Naive thymus-derived CD8-positive, alpha-beta T cell (primary cell): ENCODE measurements at regions not wholly inside any gene's neighbourhood (a gene's known extent, or its start where the extent isn't known, plus 50 kb on each side); places are given as distances from the start of the nearest gene placed in this dataset.

Experiments
- ATAC-seq, 2 donors: fragments of 150-1000 bp; cut with Tn5 transposase in 1 of 2; sonication (Bioruptor Pico), chemical (Tn5 transposase) in 1 of 2; 1 replicate in 1 of 2; 2 replicates in 1 of 2; pipeline ENCODE4 v1.10.0; 2021; ENCODE audit warnings: mild to moderate bottlenecking in 2 of 2, moderate library complexity in 2 of 2
- POLR2A ChIA-PET: fragments of 350-600 bp; sonication (Branson Sonifier 250); formaldehyde crosslinking; loops from one replicate; lab custom pipeline; 2021; ENCODE audit warnings: antibody characterized with exemption; lab: Charles Lee
- DNase-seq, 10 donors: peaks; one replicate each; pipeline versions ENCODE4 v3.0.0 to v3.0.0-alpha.2; 2020 to 2022
- H3K27ac Mint-ChIP-seq, 10 donors: one replicate each; pipeline ENCODE4 v1.8.0; 2020 to 2022; ENCODE audit warnings: mild to moderate bottlenecking in 10 of 10, mixed read lengths in 10 of 10, moderate library complexity in 4 of 10, inconsistent platforms in 1 of 10
- H3K27me3 Mint-ChIP-seq, 5 donors: one replicate each; pipeline ENCODE4 v1.8.0; 2021 to 2022; ENCODE audit warnings: mixed read lengths in 5 of 5
- H3K36me3 Mint-ChIP-seq, 3 donors: one replicate each; pipeline ENCODE4 v1.8.0; 2020 to 2022; ENCODE audit warnings: mixed read lengths in 3 of 3, mild to moderate bottlenecking in 2 of 3, inconsistent platforms in 1 of 3
- H3K4me1 Mint-ChIP-seq, 4 donors: one replicate each; pipeline ENCODE4 v1.8.0; 2021 to 2022; ENCODE audit warnings: mixed read lengths in 4 of 4
- H3K4me3 Mint-ChIP-seq, 10 donors: one replicate each; pipeline ENCODE4 v1.8.0; 2020 to 2022; ENCODE audit warnings: mild to moderate bottlenecking in 10 of 10, mixed read lengths in 10 of 10, moderate library complexity in 6 of 10, inconsistent platforms in 1 of 10
- H3K9me3 Mint-ChIP-seq, 9 donors: one replicate each; pipeline ENCODE4 v1.8.0; 2020 to 2022; ENCODE audit warnings: mixed read lengths in 9 of 9, mild to moderate bottlenecking in 3 of 9, inconsistent platforms in 1 of 9, moderate library complexity in 1 of 9

DNA sequence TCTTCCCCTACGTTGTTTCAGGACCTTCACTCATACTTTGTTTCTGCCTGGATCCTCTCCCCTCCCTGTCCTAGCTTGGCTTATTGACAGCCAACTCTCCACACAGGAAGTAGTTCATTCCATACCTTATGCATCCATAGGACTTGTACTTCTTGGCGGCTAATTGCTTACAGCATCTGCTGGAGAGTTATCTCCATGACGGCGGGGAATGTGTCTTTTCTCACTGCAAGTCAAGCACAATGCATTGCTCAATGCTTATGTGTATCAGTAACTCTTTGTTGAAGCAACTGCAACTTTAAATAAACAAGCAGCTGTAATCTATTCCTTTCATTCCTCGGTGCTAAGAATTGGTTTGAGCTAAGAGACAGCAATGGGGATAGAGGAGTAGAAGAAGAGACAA, 551.3 kb upstream of the EPHA7 start:
- H3K4me1 Mint-ChIP-seq = no peaks in the 10 kb centered on the region
- no peaks in the 10 kb centered on the region for H3K36me3 Mint-ChIP-seq
- H3K9me3 Mint-ChIP-seq = peaks cover 0 to 20% (median 2%) of the 10 kb centered on the region in 9 donors
- no peak overlapping the region for H3K27ac Mint-ChIP-seq
- H3K27me3 Mint-ChIP-seq = no peaks in the 10 kb centered on the region
- H3K4me3 Mint-ChIP-seq = no peak overlapping the region
- ATAC-seq = no peak
- POLR2A ChIA-PET = no interaction called here
- DNase-seq = no peak

DNA sequence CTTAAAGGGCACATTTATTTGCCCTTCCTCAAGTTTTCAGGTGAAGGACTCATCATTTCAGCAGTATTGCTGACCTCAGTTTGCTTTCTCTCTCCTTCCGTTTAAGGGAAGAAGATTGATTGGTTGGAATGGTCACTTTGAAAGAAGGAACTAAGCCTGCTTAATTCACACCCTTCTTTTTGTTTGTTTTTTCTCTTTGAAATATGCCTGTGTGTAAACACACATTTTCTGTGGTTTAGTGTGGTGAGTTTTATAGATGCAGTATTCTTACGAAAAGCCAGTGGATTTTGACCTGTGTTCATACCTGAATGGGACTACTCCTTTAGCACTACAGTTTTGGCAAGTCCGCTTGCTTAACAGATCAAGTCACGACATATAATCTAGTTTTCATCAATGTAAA, 548.8 kb upstream of the EPHA7 start:
- Mint-ChIP-seq H3K4me1 (no peaks in the 10 kb centered on the region), H3K27me3 (no peaks in the 10 kb centered on the region), H3K27ac (no peak overlapping the region), H3K36me3 (no peaks in the 10 kb centered on the region), H3K9me3 (peaks cover 0 to 12% (median 2%) of the 10 kb centered on the region in 9 donors), H3K4me3 (no peak overlapping the region)
- ATAC-seq (no peak), DNase-seq (no peak)
- POLR2A ChIA-PET = no interaction called here

DNA sequence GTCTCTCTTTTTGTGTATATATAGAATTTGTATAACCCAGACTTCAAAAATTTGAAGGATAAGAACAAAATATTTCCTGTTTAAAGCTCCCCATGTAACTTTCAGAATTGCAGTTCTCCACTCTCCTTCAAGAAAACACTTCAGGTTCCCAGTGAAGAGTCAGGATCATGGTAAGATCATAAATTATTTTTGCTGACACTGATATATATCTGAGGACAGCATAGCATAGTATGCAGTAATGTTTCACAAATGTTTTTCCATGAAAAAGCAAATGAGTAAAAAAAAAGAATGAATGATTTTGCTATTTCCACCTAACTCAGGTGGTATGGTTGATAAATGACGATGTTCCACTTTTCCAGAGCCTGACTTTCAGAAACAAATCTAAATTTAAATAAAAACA, 545.6 kb upstream of the EPHA7 start:
- no peaks in the 10 kb centered on the region for H3K4me1 Mint-ChIP-seq
- no peak overlapping the region for H3K27ac Mint-ChIP-seq
- H3K36me3 Mint-ChIP-seq = no peaks in the 10 kb centered on the region
- ATAC-seq (no peak), DNase-seq (no peak)
- H3K9me3 Mint-ChIP-seq = peaks cover 0 to 7% (median 1%) of the 10 kb centered on the region in 9 donors
- POLR2A ChIA-PET = no interaction called here
- H3K4me3 Mint-ChIP-seq = no peak overlapping the region
- no peaks in the 10 kb centered on the region for H3K27me3 Mint-ChIP-seq

DNA sequence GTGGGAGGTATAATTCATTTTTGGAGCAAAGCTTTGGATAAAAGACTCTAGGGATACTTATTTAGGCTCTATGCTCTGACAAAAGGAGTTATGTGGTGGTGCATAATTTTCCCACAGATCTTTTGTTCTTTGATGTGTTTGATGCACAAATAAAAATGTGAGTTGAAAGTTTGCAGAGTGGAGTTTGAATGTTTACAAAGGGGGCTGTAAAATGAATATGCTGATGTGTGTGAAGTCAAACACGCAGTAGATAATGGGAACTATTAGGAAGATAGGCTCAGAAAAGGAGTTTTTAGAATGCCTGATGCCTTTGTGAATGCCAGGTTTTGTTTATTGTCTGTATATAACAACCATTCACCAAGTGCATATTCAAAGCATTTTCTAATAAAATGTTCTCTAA, 545.0 kb upstream of the EPHA7 start:
- Mint-ChIP-seq H3K27ac (no peak overlapping the region), H3K9me3 (peaks cover 0 to 8% (median 1%) of the 10 kb centered on the region in 9 donors), H3K4me3 (no peak overlapping the region), H3K27me3 (no peaks in the 10 kb centered on the region), H3K4me1 (no peaks in the 10 kb centered on the region), H3K36me3 (no peaks in the 10 kb centered on the region)
- POLR2A ChIA-PET = no interaction called here
- ATAC-seq (no peak), DNase-seq (no peak)

DNA sequence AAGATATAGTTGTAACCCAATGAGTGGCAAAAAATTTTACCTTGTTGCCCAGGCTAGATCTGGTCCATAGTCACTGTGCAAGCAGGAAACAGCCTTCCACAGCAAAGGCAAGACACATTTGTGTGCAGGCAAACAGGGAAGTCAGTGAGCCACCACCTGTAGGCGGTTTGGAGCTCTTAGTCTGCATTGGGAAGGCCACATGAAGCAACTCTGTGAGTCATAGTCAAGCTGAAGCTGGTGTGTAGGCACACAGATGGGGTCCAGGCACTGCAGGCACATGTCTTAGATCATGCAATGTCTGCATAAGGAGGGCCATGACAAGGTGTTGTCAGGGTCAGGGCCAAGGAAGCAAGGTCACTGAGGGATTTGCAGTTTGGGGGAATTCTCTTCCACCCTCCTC, 543.2 kb upstream of the EPHA7 start:
- DNase-seq = no peak

DNA sequence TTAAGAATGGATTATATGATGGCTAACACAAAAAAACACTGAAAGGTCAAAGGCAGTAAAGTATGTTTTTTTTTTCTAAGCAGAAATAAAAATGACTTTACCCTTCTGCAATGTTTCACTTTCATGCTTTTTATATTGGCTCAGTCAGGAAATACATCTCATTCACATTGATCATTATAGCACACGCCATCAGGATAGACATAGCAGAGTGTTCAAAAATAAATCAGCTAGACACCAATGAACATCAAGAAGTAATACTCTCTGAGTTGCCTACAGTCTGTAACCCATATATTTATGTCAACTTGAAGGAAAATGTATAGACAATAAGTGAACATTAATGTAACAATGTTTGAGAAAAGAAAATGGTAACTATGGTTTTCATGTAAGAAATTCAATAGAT, 535.2 kb upstream of the EPHA7 start:
- Mint-ChIP-seq H3K4me3 (no peak overlapping the region), H3K9me3 (peaks cover 0 to 7% (median 2%) of the 10 kb centered on the region in 9 donors), H3K27me3 (no peaks in the 10 kb centered on the region), H3K27ac (no peak overlapping the region), H3K4me1 (no peaks in the 10 kb centered on the region), H3K36me3 (no peaks in the 10 kb centered on the region)
- POLR2A ChIA-PET = no interaction called here
- DNase-seq (no peak), ATAC-seq (no peak)

More for the DNA sequence above, 543.2 kb upstream of the EPHA7 start:
- Mint-ChIP-seq H3K4me3 (no peak overlapping the region), H3K9me3 (peaks cover 0 to 10% (median 0%) of the 10 kb centered on the region in 9 donors), H3K4me1 (no peaks in the 10 kb centered on the region), H3K36me3 (no peaks in the 10 kb centered on the region), H3K27ac (no peak overlapping the region), H3K27me3 (no peaks in the 10 kb centered on the region)
- POLR2A ChIA-PET = no interaction called here
- ATAC-seq = no peak

DNA sequence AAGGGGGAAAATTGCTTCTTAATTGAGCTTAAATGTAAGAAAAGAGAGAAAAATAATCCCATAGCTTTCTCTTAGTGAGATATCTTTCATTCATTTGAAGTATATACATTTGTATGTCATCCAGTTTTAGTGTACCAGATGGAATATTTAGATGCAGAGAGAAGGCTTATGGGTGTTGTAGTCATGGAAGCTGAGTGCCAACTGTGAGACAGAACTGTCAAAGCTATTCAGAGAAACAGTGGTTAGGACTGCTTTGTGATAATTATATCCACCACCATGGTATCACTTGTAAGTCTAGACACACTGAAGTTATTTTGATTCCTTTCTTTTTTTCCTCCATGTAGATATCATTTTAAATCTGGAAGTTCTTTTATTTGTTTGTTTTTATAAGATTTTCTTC, 524.3 kb upstream of the EPHA7 start:
- POLR2A ChIA-PET = no interaction called here
- Mint-ChIP-seq H3K27ac (no peak overlapping the region), H3K4me3 (no peak overlapping the region), H3K27me3 (no peaks in the 10 kb centered on the region), H3K36me3 (no peaks in the 10 kb centered on the region), H3K4me1 (no peaks in the 10 kb centered on the region), H3K9me3 (peaks cover 2 to 20% (median 5%) of the 10 kb centered on the region in 9 donors)
- DNase-seq (no peak), ATAC-seq (no peak)

DNA sequence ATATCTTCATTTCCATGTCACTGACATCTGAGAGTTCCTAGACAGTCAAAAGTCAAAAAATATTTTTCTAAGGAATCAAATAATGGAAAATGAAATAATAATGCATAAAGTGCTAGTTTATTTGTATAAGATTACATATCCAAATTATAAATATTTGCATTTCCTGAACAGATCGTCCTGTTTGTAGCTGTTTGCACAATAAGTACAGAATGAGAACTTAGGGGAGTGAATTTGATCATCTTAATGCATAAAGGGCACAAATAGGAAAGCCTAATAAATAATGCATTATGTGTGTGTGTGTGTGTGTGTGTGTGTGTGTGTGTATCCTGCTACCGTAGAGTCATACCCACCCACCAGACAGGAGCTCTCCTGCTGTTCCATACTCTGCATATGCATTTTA, 521.0 kb upstream of the EPHA7 start:
- no peak for DNase-seq
- POLR2A ChIA-PET = no interaction called here
- no peak overlapping the region for H3K4me3 Mint-ChIP-seq

DNA sequence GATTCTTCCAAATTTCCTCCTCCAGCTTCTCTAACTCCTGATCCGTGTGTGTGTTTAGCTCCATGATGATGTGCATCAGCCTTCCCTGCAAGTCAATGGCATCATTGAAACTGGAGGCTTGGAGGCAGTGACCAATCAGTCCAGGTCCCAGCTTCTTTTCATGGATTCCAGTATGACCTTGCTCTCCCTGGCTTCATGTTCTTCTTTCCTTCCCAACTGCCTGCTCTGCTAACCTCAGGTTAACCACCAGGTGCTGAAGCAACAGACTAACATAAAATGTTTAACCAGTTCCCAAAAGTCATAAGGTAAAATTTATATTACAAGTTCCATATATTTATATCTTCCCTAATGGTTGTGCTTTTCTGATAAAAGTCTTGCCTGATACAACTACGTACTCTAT, 512.8 kb upstream of the EPHA7 start:
- POLR2A ChIA-PET = no interaction called here
- Mint-ChIP-seq H3K4me1 (no peaks in the 10 kb centered on the region), H3K9me3 (peaks cover 0 to 24% (median 2%) of the 10 kb centered on the region in 9 donors)

More for the DNA sequence above, 521.0 kb upstream of the EPHA7 start:
- Mint-ChIP-seq H3K27me3 (no peaks in the 10 kb centered on the region), H3K4me1 (no peaks in the 10 kb centered on the region), H3K36me3 (no peaks in the 10 kb centered on the region), H3K9me3 (peaks cover 1 to 14% (median 4%) of the 10 kb centered on the region in 9 donors), H3K27ac (no peak overlapping the region)
- ATAC-seq = no peak

DNA sequence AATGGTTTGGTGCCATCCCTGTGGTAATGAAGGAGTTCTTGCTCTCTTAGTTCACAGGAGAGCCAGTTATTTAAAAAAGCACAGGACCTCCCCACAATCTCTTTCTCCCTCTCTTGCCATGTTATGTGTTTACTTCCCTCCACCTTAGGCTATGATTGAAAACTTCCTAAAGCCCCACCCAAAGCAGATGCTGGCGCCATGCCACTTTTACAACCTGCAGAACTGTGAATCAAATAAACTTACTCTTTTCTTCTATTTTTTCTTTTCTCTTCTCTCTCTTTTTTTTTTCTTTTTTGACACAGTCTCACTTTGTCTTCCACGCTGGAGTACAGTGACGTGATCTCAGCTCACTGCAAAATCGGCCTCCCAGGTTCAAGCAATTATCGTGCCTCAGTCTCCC, 508.4 kb upstream of the EPHA7 start:
- ATAC-seq (no peak), DNase-seq (no peak)
- Mint-ChIP-seq H3K9me3 (peaks cover 0 to 24% (median 0%) of the 10 kb centered on the region in 9 donors), H3K27ac (no peak overlapping the region), H3K27me3 (no peaks in the 10 kb centered on the region), H3K36me3 (no peaks in the 10 kb centered on the region), H3K4me3 (no peak overlapping the region), H3K4me1 (no peaks in the 10 kb centered on the region)
- POLR2A ChIA-PET = no interaction called here

More for the DNA sequence above, 512.8 kb upstream of the EPHA7 start:
- no peak for ATAC-seq
- no peaks in the 10 kb centered on the region for H3K27me3 Mint-ChIP-seq
- H3K4me3 Mint-ChIP-seq = no peak overlapping the region
- no peaks in the 10 kb centered on the region for H3K36me3 Mint-ChIP-seq
- DNase-seq = no peak
- peak overlapping the region in 1 of 10 donors; percentile 11 for H3K27ac Mint-ChIP-seq

DNA sequence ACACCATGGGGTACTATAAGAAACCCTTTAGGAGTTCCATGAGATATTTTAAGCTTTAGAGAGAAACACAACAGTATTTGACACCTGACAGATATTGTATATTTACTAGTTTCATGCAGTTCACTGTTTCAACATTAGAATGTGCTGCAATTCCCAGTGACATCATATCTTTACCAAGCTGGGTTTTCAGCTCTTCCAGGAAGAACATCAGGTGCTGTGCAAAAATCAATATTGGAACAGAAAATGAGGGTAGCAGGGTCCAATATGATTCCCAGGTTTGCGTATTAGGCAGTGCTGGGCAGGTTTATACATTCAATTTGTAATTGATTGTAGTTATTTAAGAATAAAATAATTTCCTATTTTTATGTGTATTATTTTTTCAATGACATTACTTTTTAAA, 500.0 kb upstream of the EPHA7 start:
- Mint-ChIP-seq H3K27ac (no peak overlapping the region), H3K4me1 (no peaks in the 10 kb centered on the region), H3K27me3 (no peaks in the 10 kb centered on the region), H3K4me3 (no peak overlapping the region), H3K9me3 (peaks cover 0 to 14% (median 3%) of the 10 kb centered on the region in 9 donors), H3K36me3 (no peaks in the 10 kb centered on the region)
- DNase-seq (no peak), ATAC-seq (no peak)
- POLR2A ChIA-PET = no interaction called here

DNA sequence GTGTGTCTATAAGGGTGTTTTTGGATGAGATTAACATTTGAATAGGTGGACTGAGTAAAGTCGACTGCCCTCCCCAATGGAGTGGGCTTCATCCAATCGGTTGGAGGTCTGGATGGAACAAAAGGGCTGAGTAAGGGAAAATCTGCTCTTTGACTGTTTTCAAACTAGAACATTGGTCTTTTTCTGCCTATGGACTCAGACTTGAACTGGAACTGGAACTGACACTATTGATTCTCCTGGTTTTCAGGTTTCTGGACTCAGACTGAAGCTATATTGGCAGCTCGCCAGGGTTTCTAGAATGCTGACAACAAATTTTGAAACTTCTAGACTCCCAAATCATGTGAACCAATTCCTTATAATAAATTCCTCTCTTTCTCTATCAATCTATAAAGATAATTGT, 498.9 kb upstream of the EPHA7 start:
- H3K27ac Mint-ChIP-seq = no peak overlapping the region
- no peaks in the 10 kb centered on the region for H3K4me1 Mint-ChIP-seq
- no peak for DNase-seq
- POLR2A ChIA-PET = no interaction called here
- no peaks in the 10 kb centered on the region for H3K27me3 Mint-ChIP-seq
- H3K9me3 Mint-ChIP-seq = peaks cover 0 to 12% (median 3%) of the 10 kb centered on the region in 9 donors
- H3K4me3 Mint-ChIP-seq = no peak overlapping the region
- no peak for ATAC-seq
- no peaks in the 10 kb centered on the region for H3K36me3 Mint-ChIP-seq

DNA sequence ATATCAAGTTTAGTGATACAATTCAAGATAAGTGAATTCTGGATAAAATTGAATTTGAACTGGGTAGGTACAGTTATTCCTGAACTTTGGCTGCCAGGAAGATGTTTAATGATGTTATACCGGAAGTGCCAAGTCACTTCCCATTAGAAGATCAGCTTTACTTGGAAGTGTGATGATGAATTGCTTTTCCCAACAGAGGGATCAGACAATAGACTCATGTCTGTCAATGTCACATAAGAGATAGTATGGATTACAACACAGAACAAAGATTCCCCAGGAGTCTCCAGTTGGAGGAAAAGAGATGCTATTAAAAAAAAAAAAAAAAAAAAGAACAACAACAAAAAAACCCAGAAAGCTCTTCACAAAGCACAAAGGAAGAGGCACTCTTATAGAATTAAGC, 497.9 kb upstream of the EPHA7 start:
- ATAC-seq (no peak), DNase-seq (no peak)
- no peak overlapping the region for H3K4me3 Mint-ChIP-seq
- no peaks in the 10 kb centered on the region for H3K4me1 Mint-ChIP-seq
- H3K36me3 Mint-ChIP-seq = no peaks in the 10 kb centered on the region
- H3K9me3 Mint-ChIP-seq = peaks cover 0 to 19% (median 3%) of the 10 kb centered on the region in 9 donors
- POLR2A ChIA-PET = no interaction called here
- no peaks in the 10 kb centered on the region for H3K27me3 Mint-ChIP-seq
- no peak overlapping the region for H3K27ac Mint-ChIP-seq

DNA sequence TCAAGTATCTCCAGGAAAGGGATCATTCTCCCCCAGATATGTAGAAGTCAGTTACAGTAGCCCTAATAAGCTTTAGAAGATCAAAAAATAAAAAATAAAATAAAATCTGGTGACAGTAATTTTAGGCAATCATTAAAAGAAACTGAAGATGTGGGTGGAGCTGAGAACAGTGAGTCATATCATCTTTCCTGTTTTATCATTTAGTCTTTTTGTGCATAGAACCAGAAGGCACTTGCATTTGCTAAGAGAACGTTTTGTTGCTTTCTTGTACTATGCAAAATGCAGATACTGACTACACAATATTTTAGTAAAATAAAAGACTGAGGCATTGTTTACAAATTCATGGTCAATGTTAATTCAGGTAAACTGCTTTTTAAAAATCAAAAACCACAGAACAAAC, 497.4 kb upstream of the EPHA7 start:
- Mint-ChIP-seq H3K4me3 (no peak overlapping the region), H3K36me3 (no peaks in the 10 kb centered on the region), H3K9me3 (peaks cover 0 to 20% (median 3%) of the 10 kb centered on the region in 9 donors), H3K27me3 (no peaks in the 10 kb centered on the region), H3K27ac (no peak overlapping the region), H3K4me1 (no peaks in the 10 kb centered on the region)
- ATAC-seq = no peak
- no peak for DNase-seq
- POLR2A ChIA-PET = no interaction called here
